ENCODE measurements at regions not wholly inside any gene's neighbourhood (a gene's known extent, or its start where the extent isn't known, plus 50 kb on each side); places are given as distances from the start of the nearest gene placed in this dataset.

GRCh38 chr1:208332036-208332773 lies 88.0 kb upstream of the PLXNA2 start:
- TF ChIP-seq EGR1 (IDR thresholded peaks at IDR 0.05) (no peak), YY1 (IDR thresholded peaks at IDR 0.05; ENCODE audit: low read depth) (no peak), USF1 (IDR thresholded peaks at IDR 0.05) (no peak), RAD21 (IDR thresholded peaks at IDR 0.05; ENCODE audit: low read depth) (no peak), CEBPB (IDR thresholded peaks at IDR 0.05) (no peak), ZBTB7A (IDR thresholded peaks at IDR 0.05; ENCODE audit: low read depth) (no peak)
- TF ChIP-seq, protein P1, sequence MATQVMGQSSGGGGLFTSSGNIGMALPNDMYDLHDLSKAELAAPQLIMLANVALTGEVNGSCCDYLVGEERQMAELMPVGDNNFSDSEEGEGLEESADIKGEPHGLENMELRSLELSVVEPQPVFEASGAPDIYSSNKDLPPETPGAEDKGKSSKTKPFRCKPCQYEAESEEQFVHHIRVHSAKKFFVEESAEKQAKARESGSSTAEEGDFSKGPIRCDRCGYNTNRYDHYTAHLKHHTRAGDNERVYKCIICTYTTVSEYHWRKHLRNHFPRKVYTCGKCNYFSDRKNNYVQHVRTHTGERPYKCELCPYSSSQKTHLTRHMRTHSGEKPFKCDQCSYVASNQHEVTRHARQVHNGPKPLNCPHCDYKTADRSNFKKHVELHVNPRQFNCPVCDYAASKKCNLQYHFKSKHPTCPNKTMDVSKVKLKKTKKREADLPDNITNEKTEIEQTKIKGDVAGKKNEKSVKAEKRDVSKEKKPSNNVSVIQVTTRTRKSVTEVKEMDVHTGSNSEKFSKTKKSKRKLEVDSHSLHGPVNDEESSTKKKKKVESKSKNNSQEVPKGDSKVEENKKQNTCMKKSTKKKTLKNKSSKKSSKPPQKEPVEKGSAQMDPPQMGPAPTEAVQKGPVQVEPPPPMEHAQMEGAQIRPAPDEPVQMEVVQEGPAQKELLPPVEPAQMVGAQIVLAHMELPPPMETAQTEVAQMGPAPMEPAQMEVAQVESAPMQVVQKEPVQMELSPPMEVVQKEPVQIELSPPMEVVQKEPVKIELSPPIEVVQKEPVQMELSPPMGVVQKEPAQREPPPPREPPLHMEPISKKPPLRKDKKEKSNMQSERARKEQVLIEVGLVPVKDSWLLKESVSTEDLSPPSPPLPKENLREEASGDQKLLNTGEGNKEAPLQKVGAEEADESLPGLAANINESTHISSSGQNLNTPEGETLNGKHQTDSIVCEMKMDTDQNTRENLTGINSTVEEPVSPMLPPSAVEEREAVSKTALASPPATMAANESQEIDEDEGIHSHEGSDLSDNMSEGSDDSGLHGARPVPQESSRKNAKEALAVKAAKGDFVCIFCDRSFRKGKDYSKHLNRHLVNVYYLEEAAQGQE (IDR thresholded peaks at IDR 0.05; ENCODE audit: low read depth): no peak

GRCh38 chr1:208332774-208333126 lies 88.6 kb upstream of the PLXNA2 start:
- no peak for TF ChIP-seq YY1 (IDR thresholded peaks at IDR 0.05; ENCODE audit: low read depth)
- TF ChIP-seq, protein P1 (IDR thresholded peaks at IDR 0.05; ENCODE audit: low read depth): no peak
- TF ChIP-seq EGR1 (IDR thresholded peaks at IDR 0.05): no peak
- TF ChIP-seq ZBTB7A (IDR thresholded peaks at IDR 0.05; ENCODE audit: low read depth): no peak
- no peak for TF ChIP-seq TEAD4 (IDR thresholded peaks at IDR 0.05)
- TF ChIP-seq EP300 (IDR thresholded peaks at IDR 0.05; ENCODE audit: borderline replicate concordance): no peak
- TF ChIP-seq TAF1 (IDR thresholded peaks at IDR 0.05; ENCODE audit: low read depth): no peak
- TF ChIP-seq RAD21 (IDR thresholded peaks at IDR 0.05; ENCODE audit: low read depth): no peak
- no peak for TF ChIP-seq TCF12 (IDR thresholded peaks at IDR 0.05; ENCODE audit: low read depth)
- TF ChIP-seq FOXM1 (IDR thresholded peaks at IDR 0.05; ENCODE audit: borderline replicate concordance, low read depth): no peak
- TF ChIP-seq CEBPB (IDR thresholded peaks at IDR 0.05): no peak
- no peak for TF ChIP-seq NFIC (IDR thresholded peaks at IDR 0.05)

- TF ChIP-seq TEAD4 (IDR thresholded peaks at IDR 0.05) (no peak), TCF12 (IDR thresholded peaks at IDR 0.05; ENCODE audit: low read depth) (no peak), ZBTB7A (IDR thresholded peaks at IDR 0.05; ENCODE audit: low read depth) (no peak), YY1 (IDR thresholded peaks at IDR 0.05; ENCODE audit: low read depth) (no peak), NFIC (IDR thresholded peaks at IDR 0.05) (no peak), CREB1 (IDR thresholded peaks at IDR 0.05; ENCODE audit: low read depth) (no peak), MAX (IDR thresholded peaks at IDR 0.05) (no peak), USF1 (IDR thresholded peaks at IDR 0.05) (no peak)
- TF ChIP-seq, protein P1 (IDR thresholded peaks at IDR 0.05; ENCODE audit: low read depth): no peak
These were observed 89.5 kb upstream of the PLXNA2 start for GRCh38 chr1:208333676-208334075.

DNA sequence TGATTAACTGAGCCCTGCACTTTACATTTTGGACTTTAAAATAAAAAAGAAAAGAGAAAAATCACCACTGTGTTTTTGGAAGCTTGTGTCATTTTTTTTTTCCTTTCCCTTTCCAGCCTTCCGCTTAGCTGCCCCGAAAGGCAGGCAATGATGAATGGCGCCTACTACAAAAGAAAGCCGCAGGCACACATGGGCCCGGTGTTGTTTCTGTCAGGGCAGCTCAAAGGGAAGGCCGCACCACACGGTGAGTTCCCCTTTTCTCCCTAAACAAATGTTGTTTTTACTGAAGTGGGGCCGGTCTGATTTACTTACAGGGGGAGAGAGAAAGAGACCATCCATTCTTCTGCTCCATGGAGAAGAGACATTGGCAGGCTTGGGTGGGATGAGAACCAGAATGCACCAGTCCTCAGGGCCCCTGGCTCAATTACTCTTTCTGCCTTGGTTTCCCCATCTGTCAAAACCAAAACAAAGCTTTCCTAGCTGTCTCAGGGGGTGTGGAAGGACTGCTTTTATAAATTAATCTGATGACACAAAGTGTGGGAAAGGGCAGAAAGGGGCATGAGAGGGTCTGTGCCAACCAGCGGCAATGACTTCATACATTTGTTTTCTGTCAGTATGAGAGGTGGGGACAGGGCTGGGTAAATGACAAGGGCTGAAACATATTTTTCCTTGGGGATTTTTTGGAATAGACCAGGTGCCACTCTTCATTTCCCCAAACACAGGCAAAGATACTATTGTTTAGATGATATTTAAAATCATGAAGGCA lies 91.4 kb upstream of the PLXNA2 start:
- TF ChIP-seq ZBTB7A (IDR thresholded peaks at IDR 0.05; ENCODE audit: low read depth) (no peak), TAF1 (IDR thresholded peaks at IDR 0.05; ENCODE audit: low read depth) (no peak), EGR1 (IDR thresholded peaks at IDR 0.05) (no peak), YY1 (IDR thresholded peaks at IDR 0.05; ENCODE audit: low read depth) (no peak)

GRCh38 chr1:208336137-208336518 lies 91.9 kb upstream of the PLXNA2 start:
- TF ChIP-seq YY1 (IDR thresholded peaks at IDR 0.05; ENCODE audit: low read depth): no peak
- TF ChIP-seq ZBTB7A (IDR thresholded peaks at IDR 0.05; ENCODE audit: low read depth): no peak
- no peak for TF ChIP-seq TCF12 (IDR thresholded peaks at IDR 0.05; ENCODE audit: low read depth)
- TF ChIP-seq EGR1 (IDR thresholded peaks at IDR 0.05): no peak
- no peak for TF ChIP-seq FOXM1 (IDR thresholded peaks at IDR 0.05; ENCODE audit: borderline replicate concordance, low read depth)
- no peak for TF ChIP-seq TEAD4 (IDR thresholded peaks at IDR 0.05)
- TF ChIP-seq, protein P1 (IDR thresholded peaks at IDR 0.05; ENCODE audit: low read depth): no peak
- no peak for TF ChIP-seq MAX (IDR thresholded peaks at IDR 0.05)
- TF ChIP-seq NFIC (IDR thresholded peaks at IDR 0.05): no peak
- no peak for TF ChIP-seq CREB1 (IDR thresholded peaks at IDR 0.05; ENCODE audit: low read depth)
- TF ChIP-seq USF1 (IDR thresholded peaks at IDR 0.05): no peak
- no peak for TF ChIP-seq RAD21 (IDR thresholded peaks at IDR 0.05; ENCODE audit: low read depth)
- TF ChIP-seq EP300 (IDR thresholded peaks at IDR 0.05; ENCODE audit: borderline replicate concordance): no peak
- TF ChIP-seq TAF1 (IDR thresholded peaks at IDR 0.05; ENCODE audit: low read depth): no peak
- TF ChIP-seq CEBPB (IDR thresholded peaks at IDR 0.05): no peak

Data from Ishikawa (cell line).